Activated CD8-positive, alpha-beta T cell treated with anti-CD3 and anti-CD28 coated beads for 36 hours (primary cell): ENCODE measurements at regions not wholly inside any gene's neighbourhood (a gene's known extent, or its start where the extent isn't known, plus 50 kb on each side); places are given as distances from the start of the nearest gene placed in this dataset.

ENCODE experiments used
- ATAC-seq: fragments of 200-7000 bp; cut with Tn5 transposase; one replicate; pipeline ENCODE4 v1.10.0; 2021; ENCODE audit warnings: mild to moderate bottlenecking, moderate library complexity
- CTCF ChIA-PET: fragments of 350-600 bp; sonication (Branson Sonifier 250); formaldehyde crosslinking; loops from one replicate; lab custom pipeline; 2021; ENCODE audit warnings: antibody characterized with exemption; lab: Charles Lee
- POLR2A ChIA-PET: fragments of 350-600 bp; sonication (Branson Sonifier 250); formaldehyde crosslinking; loops from one replicate; lab custom pipeline; 2021; ENCODE audit warnings: antibody characterized with exemption; lab: Charles Lee
- DNase-seq: peaks from one replicate; pipeline ENCODE4 v3.0.0-alpha.2; 2020
- H3K27ac Mint-ChIP-seq: one replicate; pipeline ENCODE4 v1.8.0; 2021; ENCODE audit warnings: mild to moderate bottlenecking, mixed read lengths
- H3K27me3 Mint-ChIP-seq: one replicate; pipeline ENCODE4 v1.8.0; 2021; ENCODE audit warnings: mixed read lengths
- H3K36me3 Mint-ChIP-seq: one replicate; pipeline ENCODE4 v1.8.0; 2021; ENCODE audit warnings: low read depth, mixed read lengths
- H3K4me1 Mint-ChIP-seq: one replicate; pipeline ENCODE4 v1.8.0; 2021; ENCODE audit warnings: low read depth, mixed read lengths
- H3K4me3 Mint-ChIP-seq: one replicate; pipeline ENCODE4 v1.8.0; 2021; ENCODE audit warnings: mild to moderate bottlenecking, moderate library complexity, mixed read lengths
- H3K9me3 Mint-ChIP-seq: one replicate; pipeline ENCODE4 v1.8.0; 2021; ENCODE audit warnings: mixed read lengths
- CTCF ChIP-seq: fragments of 200-600 bp; IDR thresholded peaks from one replicate; pipeline ENCODE4 v1.8.0; 2022; ENCODE audit warnings: antibody characterized with exemption, mild to moderate bottlenecking
- intact Hi-C: fragments of 100-400 bp; cut with micrococcal nuclease; formaldehyde crosslinking; loops from one replicate; pipeline ENCODE4 v1.10.0; 2022

GRCh38 chr13:109625156-109625555 is 161.2 kb downstream of the IRS2 start:
- POLR2A ChIA-PET: no interaction called here
- intact Hi-C loops: no loop called here
- TF ChIP-seq CTCF: no peak
- Mint-ChIP-seq H3K27me3 (no peaks in the 10 kb centered on the region), H3K9me3 (no peaks in the 10 kb centered on the region), H3K36me3 (no peaks in the 10 kb centered on the region), H3K4me3 (no peak overlapping the region), H3K4me1 (no peaks in the 10 kb centered on the region), H3K27ac (no peak overlapping the region)
- CTCF ChIA-PET: no interaction called here
- DNase-seq (no peak), ATAC-seq (no peak)

GRCh38 chr13:109622006-109622405 is 164.4 kb downstream of the IRS2 start:
- Mint-ChIP-seq H3K4me3 (no peak overlapping the region), H3K27me3 (no peaks in the 10 kb centered on the region), H3K9me3 (no peaks in the 10 kb centered on the region), H3K36me3 (no peaks in the 10 kb centered on the region), H3K27ac (no peak overlapping the region), H3K4me1 (no peaks in the 10 kb centered on the region)
- intact Hi-C loops: no loop called here
- ChIA-PET CTCF (no interaction called here), POLR2A (no interaction called here)
- DNase-seq: no peak
- TF ChIP-seq CTCF: no peak
- no peak for ATAC-seq

GRCh38 chr13:109615721-109616420 is 170.5 kb downstream of the IRS2 start:
- ATAC-seq: no peak
- Mint-ChIP-seq H3K27ac (no peak overlapping the region), H3K36me3 (no peaks in the 10 kb centered on the region), H3K27me3 (no peaks in the 10 kb centered on the region), H3K9me3 (no peaks in the 10 kb centered on the region), H3K4me1 (no peaks in the 10 kb centered on the region), H3K4me3 (no peak overlapping the region)
- intact Hi-C loops: no loop called here
- ChIA-PET CTCF (no interaction called here), POLR2A (no interaction called here)
- no peak for TF ChIP-seq CTCF
- no peak for DNase-seq

- H3K27ac Mint-ChIP-seq: no peak overlapping the region
- no peak for TF ChIP-seq CTCF
- intact Hi-C loops: loop anchor here (5.0 kb wide), 1 partner anchor 180 kb away; no protein-coding TSS in a partner anchor
- H3K4me3 Mint-ChIP-seq: no peak overlapping the region
- H3K4me1 Mint-ChIP-seq: no peaks in the 10 kb centered on the region
- DNase-seq (no peak), ATAC-seq (no peak)
- H3K36me3 Mint-ChIP-seq: no peaks in the 10 kb centered on the region
- no peaks in the 10 kb centered on the region for H3K27me3 Mint-ChIP-seq
- ChIA-PET POLR2A (no interaction called here), CTCF (no interaction called here)
- H3K9me3 Mint-ChIP-seq: peaks cover 1% of the 10 kb centered on the region
Observed at GRCh38 chr13:109611912-109612691, 174.3 kb downstream of the IRS2 start.

GRCh38 chr13:109610517-109610916 is 175.9 kb downstream of the IRS2 start:
- H3K36me3 Mint-ChIP-seq: no peaks in the 10 kb centered on the region
- no peaks in the 10 kb centered on the region for H3K27me3 Mint-ChIP-seq
- peaks cover 2% of the 10 kb centered on the region for H3K9me3 Mint-ChIP-seq
- intact Hi-C loops: loop anchor here (5.0 kb wide), 1 partner anchor 182 kb away; no protein-coding TSS in a partner anchor
- no peak overlapping the region for H3K27ac Mint-ChIP-seq
- CTCF ChIA-PET: interaction anchor here (0.8 to 1.5 kb wide), 5 partner anchors 20 to 180 kb away, joined by 3 to 7 read pairs (median 3); no protein-coding TSS in a partner anchor
- TF ChIP-seq CTCF: no peak
- peak; percentile 51 for DNase-seq
- POLR2A ChIA-PET: no interaction called here
- ATAC-seq: peak; percentile 67
- no peak overlapping the region for H3K4me3 Mint-ChIP-seq
- H3K4me1 Mint-ChIP-seq: no peaks in the 10 kb centered on the region
